ENCODE measurements at regions not wholly inside any gene's neighbourhood (a gene's known extent, or its start where the extent isn't known, plus 50 kb on each side); places are given as distances from the start of the nearest gene placed in this dataset.
A peak's percentile ranks its signal among the peaks of the same experiment; 100 is the strongest.

- no peak for DNase-seq (ENCODE audit: low spot score)
- H3K4me3 ChIP-seq (ENCODE audit: low read length in 2 of 2) = no peak overlapping the region
- no peak overlapping the region for H3K9ac ChIP-seq (ENCODE audit: low read depth, low read length, poor library complexity)
- no peaks in the 10 kb centered on the region for H3K36me3 ChIP-seq (replicated peaks in 1 of 2; ENCODE audit: control insufficient read depth in 2 of 2, insufficient read depth in 2 of 2, low read length in 2 of 2)
- H2BK5ac ChIP-seq (ENCODE audit: low read length) = no peak overlapping the region
- H4K8ac ChIP-seq (ENCODE audit: low read depth, low read length) = no peak overlapping the region
- no peaks in the 10 kb centered on the region for H3K27me3 ChIP-seq (ENCODE audit: control insufficient read depth in 3 of 3, insufficient read depth in 3 of 3, low read depth in 1 of 3, low read length in 3 of 3)
- H2BK120ac ChIP-seq (ENCODE audit: low read depth, low read length) = no peak overlapping the region
- peak overlapping the region; percentile 23 for H3K14ac ChIP-seq (ENCODE audit: low read length)
- no peak overlapping the region for H3K27ac ChIP-seq (replicated peaks; ENCODE audit: low read length)
- no peak overlapping the region for H2AK5ac ChIP-seq (ENCODE audit: low read depth, low read length)
- H2BK15ac ChIP-seq (ENCODE audit: low read length) = no peak overlapping the region
- H3K4me2 ChIP-seq (ENCODE audit: insufficient read depth, low read length, poor library complexity, severe bottlenecking) = no peak overlapping the region
- H3K23ac ChIP-seq (ENCODE audit: low read depth, low read length, poor library complexity) = no peak overlapping the region
- H2BK12ac ChIP-seq (ENCODE audit: low read length) = no peak overlapping the region
- H3K79me1 ChIP-seq (ENCODE audit: low read depth, low read length) = no peaks in the 10 kb centered on the region
- no peaks in the 10 kb centered on the region for H3K4me1 ChIP-seq (ENCODE audit: control insufficient read depth in 2 of 2, insufficient read depth in 1 of 2, low read depth in 1 of 2, low read length in 2 of 2)
- H2AFZ ChIP-seq (ENCODE audit: low read length) = no peak overlapping the region
- H3K9me3 ChIP-seq (replicated peaks in 1 of 2; ENCODE audit: control insufficient read depth in 2 of 2, insufficient read depth in 1 of 2, low read depth in 1 of 2, low read length in 2 of 2) = no peaks in the 10 kb centered on the region
- no peak overlapping the region for H3K4ac ChIP-seq (ENCODE audit: low read length)
- H4K91ac ChIP-seq (ENCODE audit: low read depth, low read length, poor library complexity) = no peak overlapping the region
- H3K18ac ChIP-seq (ENCODE audit: low read length) = no peak overlapping the region
Observed at GRCh38 chr4:10354746-10355145, 102.5 kb downstream of the ZNF518B start.

- WGBS, 2 donors (ENCODE audit: extremely low coverage in 2 of 2, insufficient read length in 2 of 2, insufficient replicate concordance in 1 of 2) = no CpG with 5 or more reads among the region's 2 CpGs
Observed at GRCh38 chr4:10354225-10354624, 103.0 kb downstream of the ZNF518B start.

GRCh38 chr4:10353110-10353509 is 104.1 kb downstream of the ZNF518B start:
- H2BK120ac ChIP-seq (ENCODE audit: low read depth, low read length) = no peak overlapping the region
- H4K8ac ChIP-seq (ENCODE audit: low read depth, low read length) = no peak overlapping the region
- no peak overlapping the region for H3K14ac ChIP-seq (ENCODE audit: low read length)
- H3K79me1 ChIP-seq (ENCODE audit: low read depth, low read length) = no peaks in the 10 kb centered on the region
- no peak overlapping the region for H2BK15ac ChIP-seq (ENCODE audit: low read length)
- no peak overlapping the region for H3K4me3 ChIP-seq (ENCODE audit: low read length in 2 of 2)
- H3K27ac ChIP-seq (replicated peaks; ENCODE audit: low read length) = no peak overlapping the region
- no peak overlapping the region for H3K23ac ChIP-seq (ENCODE audit: low read depth, low read length, poor library complexity)
- H3K4me2 ChIP-seq (ENCODE audit: insufficient read depth, low read length, poor library complexity, severe bottlenecking) = no peak overlapping the region
- no peaks in the 10 kb centered on the region for H3K27me3 ChIP-seq (ENCODE audit: control insufficient read depth in 3 of 3, insufficient read depth in 3 of 3, low read depth in 1 of 3, low read length in 3 of 3)
- no peak overlapping the region for H3K4ac ChIP-seq (ENCODE audit: low read length)
- H3K4me1 ChIP-seq (ENCODE audit: control insufficient read depth in 2 of 2, insufficient read depth in 1 of 2, low read depth in 1 of 2, low read length in 2 of 2) = no peaks in the 10 kb centered on the region
- no peaks in the 10 kb centered on the region for H3K36me3 ChIP-seq (replicated peaks in 1 of 2; ENCODE audit: control insufficient read depth in 2 of 2, insufficient read depth in 2 of 2, low read length in 2 of 2)
- H2BK5ac ChIP-seq (ENCODE audit: low read length) = no peak overlapping the region
- no peak overlapping the region for H4K91ac ChIP-seq (ENCODE audit: low read depth, low read length, poor library complexity)
- no peak overlapping the region for H3K18ac ChIP-seq (ENCODE audit: low read length)
- H2AFZ ChIP-seq (ENCODE audit: low read length) = no peak overlapping the region
- no peak overlapping the region for H3K9ac ChIP-seq (ENCODE audit: low read depth, low read length, poor library complexity)
- DNase-seq (ENCODE audit: low spot score) = no peak
- H3K9me3 ChIP-seq (replicated peaks in 1 of 2; ENCODE audit: control insufficient read depth in 2 of 2, insufficient read depth in 1 of 2, low read depth in 1 of 2, low read length in 2 of 2) = no peaks in the 10 kb centered on the region
- no peak overlapping the region for H2BK12ac ChIP-seq (ENCODE audit: low read length)
- no peak overlapping the region for H2AK5ac ChIP-seq (ENCODE audit: low read depth, low read length)

More at GRCh38 chr4:10354225-10354624, 103.0 kb downstream of the ZNF518B start:
- no peak overlapping the region for H3K4me2 ChIP-seq (ENCODE audit: insufficient read depth, low read length, poor library complexity, severe bottlenecking)
- H4K8ac ChIP-seq (ENCODE audit: low read depth, low read length) = no peak overlapping the region
- no peak overlapping the region for H3K27ac ChIP-seq (replicated peaks; ENCODE audit: low read length)
- no peak overlapping the region for H2BK12ac ChIP-seq (ENCODE audit: low read length)
- no peak overlapping the region for H3K18ac ChIP-seq (ENCODE audit: low read length)
- H3K36me3 ChIP-seq (replicated peaks in 1 of 2; ENCODE audit: control insufficient read depth in 2 of 2, insufficient read depth in 2 of 2, low read length in 2 of 2) = no peaks in the 10 kb centered on the region
- H3K23ac ChIP-seq (ENCODE audit: low read depth, low read length, poor library complexity) = no peak overlapping the region
- no peak for DNase-seq (ENCODE audit: low spot score)
- no peak overlapping the region for H2BK120ac ChIP-seq (ENCODE audit: low read depth, low read length)
- H2AFZ ChIP-seq (ENCODE audit: low read length) = no peak overlapping the region
- no peak overlapping the region for H3K14ac ChIP-seq (ENCODE audit: low read length)
- H3K27me3 ChIP-seq (ENCODE audit: control insufficient read depth in 3 of 3, insufficient read depth in 3 of 3, low read depth in 1 of 3, low read length in 3 of 3) = no peaks in the 10 kb centered on the region
- H3K9me3 ChIP-seq (replicated peaks in 1 of 2; ENCODE audit: control insufficient read depth in 2 of 2, insufficient read depth in 1 of 2, low read depth in 1 of 2, low read length in 2 of 2) = no peaks in the 10 kb centered on the region
- no peak overlapping the region for H2BK5ac ChIP-seq (ENCODE audit: low read length)
- H3K9ac ChIP-seq (ENCODE audit: low read depth, low read length, poor library complexity) = no peak overlapping the region
- H4K91ac ChIP-seq (ENCODE audit: low read depth, low read length, poor library complexity) = no peak overlapping the region
- no peak overlapping the region for H2AK5ac ChIP-seq (ENCODE audit: low read depth, low read length)
- peak overlapping the region in 1 of 2 donors; percentile 25 for H3K4me3 ChIP-seq (ENCODE audit: low read length in 2 of 2)
- no peaks in the 10 kb centered on the region for H3K79me1 ChIP-seq (ENCODE audit: low read depth, low read length)
- no peaks in the 10 kb centered on the region for H3K4me1 ChIP-seq (ENCODE audit: control insufficient read depth in 2 of 2, insufficient read depth in 1 of 2, low read depth in 1 of 2, low read length in 2 of 2)
- H2BK15ac ChIP-seq (ENCODE audit: low read length) = no peak overlapping the region
- no peak overlapping the region for H3K4ac ChIP-seq (ENCODE audit: low read length)

- Histone ChIP-seq H3K4me3 (ENCODE audit: low read length in 2 of 2) (no peak overlapping the region), H4K91ac (ENCODE audit: low read depth, low read length, poor library complexity) (no peak overlapping the region), H3K79me1 (ENCODE audit: low read depth, low read length) (no peaks in the 10 kb centered on the region), H3K18ac (ENCODE audit: low read length) (no peak overlapping the region), H3K4ac (ENCODE audit: low read length) (no peak overlapping the region), H3K36me3 (replicated peaks in 1 of 2; ENCODE audit: control insufficient read depth in 2 of 2, insufficient read depth in 2 of 2, low read length in 2 of 2) (no peaks in the 10 kb centered on the region), H2BK12ac (ENCODE audit: low read length) (no peak overlapping the region), H3K27me3 (ENCODE audit: control insufficient read depth in 3 of 3, insufficient read depth in 3 of 3, low read depth in 1 of 3, low read length in 3 of 3) (no peaks in the 10 kb centered on the region), H3K4me2 (ENCODE audit: insufficient read depth, low read length, poor library complexity, severe bottlenecking) (no peak overlapping the region), H3K27ac (replicated peaks; ENCODE audit: low read length) (no peak overlapping the region), H3K9ac (ENCODE audit: low read depth, low read length, poor library complexity) (no peak overlapping the region), H3K9me3 (replicated peaks in 1 of 2; ENCODE audit: control insufficient read depth in 2 of 2, insufficient read depth in 1 of 2, low read depth in 1 of 2, low read length in 2 of 2) (no peaks in the 10 kb centered on the region), H3K23ac (ENCODE audit: low read depth, low read length, poor library complexity) (no peak overlapping the region), H3K4me1 (ENCODE audit: control insufficient read depth in 2 of 2, insufficient read depth in 1 of 2, low read depth in 1 of 2, low read length in 2 of 2) (no peaks in the 10 kb centered on the region), H2BK15ac (ENCODE audit: low read length) (no peak overlapping the region), H4K8ac (ENCODE audit: low read depth, low read length) (no peak overlapping the region), H2AK5ac (ENCODE audit: low read depth, low read length) (no peak overlapping the region), H2BK5ac (ENCODE audit: low read length) (no peak overlapping the region), H3K14ac (ENCODE audit: low read length) (no peak overlapping the region), H2BK120ac (ENCODE audit: low read depth, low read length) (no peak overlapping the region), H2AFZ (ENCODE audit: low read length) (no peak overlapping the region)
- DNase-seq (ENCODE audit: low spot score) = no peak
Observed at GRCh38 chr4:10348241-10348640, 109.0 kb downstream of the ZNF518B start.
